A549 (cell line): ENCODE measurements at regions not wholly inside any gene's neighbourhood (a gene's known extent, or its start where the extent isn't known, plus 50 kb on each side); places are given as distances from the start of the nearest gene placed in this dataset.

Experiments
- ATAC-seq, 2 experiments: fragments of 200-7000 bp in 1 of 2; fragments of >200 bp in 1 of 2; cut with Nextera tagmentation in 1 of 2; cut with Tn5 transposase in 1 of 2; 3 replicates each; pipeline versions ENCODE4 v1.8.0 to v1.9.1; 2018 to 2020; ENCODE audit warnings: mild to moderate bottlenecking in 1 of 2, moderate library complexity in 1 of 2
- CTCF ChIA-PET: fragments of 300-600 bp; sonication (Branson Sonifier 250); formaldehyde crosslinking; extraction: SDS; loops from one replicate; lab custom pipeline; 2021; ENCODE audit warnings: antibody characterized with exemption, inconsistent platforms; lab: Yijun Ruan, JAX
- POLR2A ChIA-PET: fragments of 350-600 bp; formaldehyde crosslinking; extraction: SDS; loops from one replicate; lab custom pipeline; 2021; ENCODE audit warnings: antibody characterized with exemption, inconsistent platforms; lab: Yijun Ruan, JAX
- DNase-seq, 2 experiments: peaks; one replicate each; pipeline versions ENCODE4 v3.0.0 to v3.0.0-alpha.2; 2011 to 2016; ENCODE audit warnings: low read depth in 1 of 2, low spot score in 1 of 2
- FAIRE-seq: peaks from 2 replicates; lab custom pipeline; 2011; peaks lifted over from hg19 to GRCh38; lab: Jason Lieb, UNC
- H3K27ac ChIP-seq, 2 experiments: fragments of >200 bp; sonication (Bioruptor Twin); formaldehyde crosslinking; 3 replicates each; pipeline ENCODE4 v1.5.1; 2016 to 2017
- H3K4me1 ChIP-seq: fragments of >200 bp; sonication (Bioruptor Twin); formaldehyde crosslinking; 3 replicates; pipeline ENCODE4 v1.6.1; 2016
- H3K4me2 ChIP-seq: fragments of >200 bp; sonication (Bioruptor Twin); formaldehyde crosslinking; 3 replicates; pipeline ENCODE4 v1.6.1; 2016
- H3K4me3 ChIP-seq: fragments of >200 bp; sonication (Bioruptor Twin); formaldehyde crosslinking; 3 replicates; pipeline ENCODE4 v1.5.1; 2016
- H3K9me3 ChIP-seq: fragments of >200 bp; sonication (Bioruptor Twin); formaldehyde crosslinking; 3 replicates; pipeline ENCODE4 v1.6.1; 2016
- CBX2 ChIP-seq: fragments of 200-600 bp; sonication (generic); IDR thresholded peaks from 2 replicates; pipeline ENCODE4 v1.6.1; 2016; ENCODE audit warnings: low read depth, mild to moderate bottlenecking, borderline replicate concordance
- CHD4 ChIP-seq: fragments of 200-600 bp; sonication (generic); IDR thresholded peaks from 2 replicates; pipeline ENCODE4 v1.6.1; 2016; ENCODE audit warnings: antibody characterized with exemption, mild to moderate bottlenecking, borderline replicate concordance
- EHMT2 ChIP-seq: fragments of 200-600 bp; sonication (generic); IDR thresholded peaks from 2 replicates; pipeline ENCODE4 v1.6.1; 2016; ENCODE audit warnings: antibody characterized with exemption, low read depth, mild to moderate bottlenecking, moderate library complexity
- ELK1 ChIP-seq: fragments of 150-350 bp; IDR thresholded peaks from 2 replicates; pipeline ENCODE4 v1.6.1; 2014; ENCODE audit warnings: low read depth, mild to moderate bottlenecking, low read length
- GATA3 ChIP-seq: IDR thresholded peaks from 2 replicates; pipeline ENCODE4 v1.6.1; 2012; ENCODE audit warnings: borderline replicate concordance
- HES2 ChIP-seq: fragments of >200 bp; sonication (Bioruptor Twin); formaldehyde crosslinking; IDR thresholded peaks from 2 replicates; pipeline ENCODE4 v1.6.1; 2016
- HMGXB4 ChIP-seq: fragments of 250-450 bp; sonication (Bioruptor Pico); IDR thresholded peaks from 2 replicates; pipeline ENCODE4 v1.5.0; 2021; ENCODE audit warnings: mild to moderate bottlenecking, moderate library complexity, borderline replicate concordance
- KDM5A ChIP-seq: fragments of 200-600 bp; sonication (generic); IDR thresholded peaks from 2 replicates; pipeline ENCODE4 v1.6.1; 2016; ENCODE audit warnings: antibody characterized with exemption, mild to moderate bottlenecking
- NFE2L2 ChIP-seq: fragments of 150-350 bp; conservative IDR thresholded peaks from 2 replicates; pipeline ENCODE4 v1.6.1; 2014; ENCODE audit warnings: low read length
- POLR2AphosphoS2 ChIP-seq: conservative IDR thresholded peaks from 2 replicates; pipeline ENCODE4 v1.6.1; 2012; ENCODE audit warnings: low read length, improper control_type of control experiment, inconsistent platforms
- RCOR1 ChIP-seq: fragments of 150-350 bp; IDR thresholded peaks from 2 replicates; pipeline ENCODE4 v1.6.1; 2014; ENCODE audit warnings: antibody characterized with exemption, low read length, low read depth
- REST ChIP-seq: fragments of 200-600 bp; sonication (generic); IDR thresholded peaks from 2 replicates; pipeline ENCODE4 v1.6.1; 2016; ENCODE audit warnings: antibody characterized with exemption, mild to moderate bottlenecking, moderate library complexity
- RFX5 ChIP-seq: fragments of 450-650 bp; IDR thresholded peaks from 2 replicates; pipeline ENCODE4 v1.7.1; 2014; ENCODE audit warnings: antibody characterized with exemption, mild to moderate bottlenecking, moderate library complexity
- SREBF2 ChIP-seq: fragments of 450-650 bp; IDR thresholded peaks from 2 replicates; pipeline ENCODE4 v1.6.1; 2014; ENCODE audit warnings: mild to moderate bottlenecking, moderate library complexity
- TFCP2L1 ChIP-seq: fragments of 250-450 bp; sonication (Bioruptor Pico); IDR thresholded peaks from 2 replicates; pipeline ENCODE4 v1.5.0; 2021; ENCODE audit warnings: mild to moderate bottlenecking
- TP53 ChIP-seq: fragments of 250-450 bp; sonication (Bioruptor Pico); IDR thresholded peaks from 2 replicates; pipeline ENCODE4 v1.5.0; 2021; ENCODE audit warnings: mild to moderate bottlenecking, moderate library complexity
- USF2 ChIP-seq: fragments of 450-650 bp; IDR thresholded peaks from 2 replicates; pipeline ENCODE4 v1.6.1; 2014; ENCODE audit warnings: antibody characterized with exemption
- ZC3H11A ChIP-seq: fragments of 450-650 bp; IDR thresholded peaks from 2 replicates; pipeline ENCODE4 v1.6.1; 2014; ENCODE audit warnings: antibody characterized with exemption, mild to moderate bottlenecking
- ZNF302 ChIP-seq: fragments of 250-450 bp; sonication (Bioruptor Pico); IDR thresholded peaks from 2 replicates; pipeline ENCODE4 v1.9.0; 2021; ENCODE audit warnings: inconsistent platforms, mild to moderate bottlenecking, moderate library complexity
- ZSCAN20 ChIP-seq: fragments of 250-450 bp; sonication (Bioruptor Pico); IDR thresholded peaks from 2 replicates; pipeline ENCODE4 v1.8.0; 2022; ENCODE audit warnings: mild to moderate bottlenecking, moderate library complexity
- whole genome bisulfite sequencing: methylation state at CpG from one replicate; pipeline ENCODE4 v1.1.6; 2017; ENCODE audit errors: missing lambda C conversion rate; 5-methylcytosine and 5-hydroxymethylcytosine counted together

- H3K27ac ChIP-seq = no peak overlapping the region
- ChIA-PET CTCF (interaction anchor here (0.7 kb wide), 1 partner anchor 530 kb away, joined by 3 read pairs; no protein-coding TSS in a partner anchor), POLR2A (no interaction called here)
- no peaks in the 10 kb centered on the region for H3K9me3 ChIP-seq
- ATAC-seq = no peak
- no peak for FAIRE-seq
- H3K4me3 ChIP-seq = no peak overlapping the region
- H3K4me1 ChIP-seq = no peaks in the 10 kb centered on the region
- no peak for TF ChIP-seq TP53 (CRISPR knock-in tag)
- TF ChIP-seq KDM5A = no peak
- no peak for TF ChIP-seq EHMT2
- TF ChIP-seq NFE2L2 = no peak
- TF ChIP-seq RFX5 = no peak
- TF ChIP-seq HES2 = no peak
- no peak for TF ChIP-seq TFCP2L1 (CRISPR knock-in tag)
- no peak overlapping the region for H3K4me2 ChIP-seq
- DNase-seq = no peak
Observed at GRCh38 chr6:145115638-145116037, 619.7 kb downstream of the EPM2A start.

- H3K4me2 ChIP-seq = no peak overlapping the region
- DNase-seq (no peak), ATAC-seq (no peak), FAIRE-seq (no peak)
- TF ChIP-seq CHD4 (no peak), HMGXB4 (CRISPR knock-in tag) (no peak), USF2 (no peak), ZC3H11A (no peak), NFE2L2 (no peak), ZNF302 (CRISPR knock-in tag) (no peak), ZSCAN20 (CRISPR knock-in tag) (no peak), ELK1 (no peak), REST (no peak), POLR2AphosphoS2 (no peak), GATA3 (no peak), SREBF2 (no peak), CBX2 (no peak), TP53 (CRISPR knock-in tag) (no peak), RCOR1 (no peak)
- ChIA-PET POLR2A (no interaction called here), CTCF (no interaction called here)
- H3K9me3 ChIP-seq = no peaks in the 10 kb centered on the region
- H3K4me3 ChIP-seq = no peak overlapping the region
- H3K4me1 ChIP-seq = no peaks in the 10 kb centered on the region
- WGBS = 68% methylated on average over 8 of the region's 8 CpGs
- H3K27ac ChIP-seq = no peak overlapping the region
Observed at GRCh38 chr6:145116591-145117178, 618.6 kb downstream of the EPM2A start.
